ENCODE measurements at regions not wholly inside any gene's neighbourhood (a gene's known extent, or its start where the extent isn't known, plus 50 kb on each side); places are given as distances from the start of the nearest gene placed in this dataset.

GRCh38 chr2:224263571-224264043 is 138.3 kb downstream of the FAM124B start:
- dilution Hi-C loops (cut with MboI; ENCODE audit: extremely low pct_ligation_motif_present, low sequenced_read_pairs) (no loop called here), intact Hi-C loops (cut with micrococcal nuclease) (no loop called here)
- Histone ChIP-seq H3K9me1 (replicated peaks; ENCODE audit: control insufficient read depth, extremely low read depth, insufficient read depth, low read length) (no peaks in the 10 kb centered on the region), H3K4me2 (ENCODE audit: insufficient read depth, low read length) (no peak overlapping the region), H3K9ac (replicated peaks; ENCODE audit: extremely low read depth, insufficient read depth, low read length) (no peak overlapping the region), H4K20me1 (replicated peaks; ENCODE audit: control insufficient read depth, extremely low read depth, insufficient read depth, low read length) (no peaks in the 10 kb centered on the region), H3K4me3 (replicated peaks in 1 of 3; ENCODE audit: insufficient read depth in 1 of 3, low read depth in 1 of 3, low read length in 3 of 3) (no peak overlapping the region), H3K27ac (ENCODE audit: insufficient read depth, low read depth, low read length) (no peak overlapping the region), H3K4me1 (ENCODE audit: control insufficient read depth, extremely low read depth, insufficient read depth, low read length) (no peaks in the 10 kb centered on the region), H3K36me3 (ENCODE audit: control insufficient read depth in 2 of 2, extremely low read depth in 1 of 2, insufficient read depth in 2 of 2, low read length in 2 of 2) (no peaks in the 10 kb centered on the region), H3K27me3 (ENCODE audit: control insufficient read depth in 2 of 2, insufficient read depth in 2 of 2, low read length in 2 of 2) (peaks cover 3% of the 10 kb centered on the region in 2 experiments), H2AFZ (ENCODE audit: low read depth, low read length) (no peak overlapping the region), H3K79me2 (ENCODE audit: control insufficient read depth, insufficient read depth, low read length) (no peaks in the 10 kb centered on the region), H3K9me3 (replicated peaks; ENCODE audit: control insufficient read depth, insufficient read depth, low read length) (no peaks in the 10 kb centered on the region)
- TF ChIP-seq POLR2AphosphoS5 (IDR thresholded peaks at IDR 0.05; ENCODE audit: insufficient read depth, low read depth, low read length) (no peak), POLR2A (IDR thresholded peaks at IDR 0.05; ENCODE audit: low read depth, low read length) (no peak), MYC (IDR thresholded peaks at IDR 0.05; ENCODE audit: low read depth, low read length) (no peak), CTCF (IDR thresholded peaks at IDR 0.05; ENCODE audit: extremely low read depth in 1 of 2, insufficient read depth in 1 of 2, low read depth in 1 of 2, low read length in 2 of 2) (no peak), FOS (IDR thresholded peaks at IDR 0.05; ENCODE audit: borderline replicate concordance, insufficient read depth, low read length) (no peak), JUN (IDR thresholded peaks at IDR 0.05; ENCODE audit: borderline replicate concordance, insufficient read depth, insufficient read length, low read depth) (no peak), MAX (IDR thresholded peaks at IDR 0.05; ENCODE audit: insufficient read depth, insufficient read length) (no peak), EZH2 (IDR thresholded peaks at IDR 0.05; ENCODE audit: borderline replicate concordance, low read depth, low read length, severe bottlenecking) (no peak), GATA2 (IDR thresholded peaks at IDR 0.05; ENCODE audit: insufficient read depth, insufficient read length, low read depth, low read length) (no peak)
- ChIA-PET POLR2A (no interaction called here), CTCF (interaction anchor here (1.6 kb wide), 1 partner anchor 270 kb away, joined by 6 read pairs; no protein-coding TSS in a partner anchor)
- BruUV-seq (replicated peaks) = no TSS peak
- no peak for DNase-seq (ENCODE audit: low read depth, low spot score)
- FAIRE-seq = no peak

All from endothelial cell of umbilical vein (primary cell).